CD4-positive, alpha-beta T cell (primary cell): ENCODE measurements at regions not wholly inside any gene's neighbourhood (a gene's known extent, or its start where the extent isn't known, plus 50 kb on each side); places are given as distances from the start of the nearest gene placed in this dataset.

Source experiments
- ATAC-seq: fragments of 200-7000 bp; cut with Tn5 transposase; one replicate; pipeline ENCODE4 v1.10.0; 2022; ENCODE audit warnings: mild to moderate bottlenecking; ENCODE audit not compliant: poor library complexity
- CTCF ChIA-PET: fragments of 350-600 bp; sonication (Branson Sonifier 250); formaldehyde crosslinking; loops from one replicate; lab custom pipeline; 2021; ENCODE audit warnings: antibody characterized with exemption, inconsistent platforms; lab: Charles Lee
- POLR2A ChIA-PET: fragments of 350-600 bp; sonication (Branson Sonifier 250); formaldehyde crosslinking; loops from one replicate; lab custom pipeline; 2021; ENCODE audit warnings: antibody characterized with exemption, inconsistent platforms; lab: Charles Lee
- DNase-seq, 14 experiments: peaks; one replicate each; pipeline ENCODE4 v3.0.0-alpha.2; 2013 to 2020; ENCODE audit warnings: mixed read lengths in 2 of 14
- H3K27ac ChIP-seq, 2 donors: one replicate each; pipeline versions ENCODE4 v1.5.1 to v1.7.0; 2013; ENCODE audit warnings: low read length in 2 of 2, low read depth in 1 of 2, mild to moderate bottlenecking in 1 of 2
- H3K27me3 ChIP-seq, 2 experiments: 1 replicate in 1 of 2; 2 replicates in 1 of 2; pipeline versions ENCODE4 v1.6.1 to v1.7.0; 2013; ENCODE audit warnings: low read length in 2 of 2, control low read depth in 1 of 2, mild to moderate bottlenecking in 1 of 2, moderate library complexity in 1 of 2; ENCODE audit not compliant: insufficient read depth in 2 of 2, control insufficient read depth in 1 of 2
- H3K36me3 ChIP-seq: one replicate; pipeline ENCODE4 v1.6.1; 2013; ENCODE audit warnings: low read length, control low read depth; ENCODE audit not compliant: insufficient read depth
- H3K4me1 ChIP-seq: one replicate; pipeline ENCODE4 v1.6.1; 2013; ENCODE audit warnings: low read length, control low read depth; ENCODE audit not compliant: insufficient read depth
- H3K4me3 ChIP-seq: one replicate; pipeline ENCODE4 v1.5.1; 2013; ENCODE audit warnings: mild to moderate bottlenecking, low read length, moderate library complexity
- H3K9me3 ChIP-seq, 2 experiments: 1 replicate in 1 of 2; 2 replicates in 1 of 2; pipeline versions ENCODE4 v1.6.1 to v1.7.0; 2013; ENCODE audit warnings: low read length in 2 of 2, mild to moderate bottlenecking in 2 of 2, control low read depth in 1 of 2, moderate library complexity in 1 of 2; ENCODE audit not compliant: control insufficient read depth in 1 of 2, insufficient read depth in 1 of 2
- H3K27ac Mint-ChIP-seq: one replicate; pipeline ENCODE4 v1.8.0; 2020; ENCODE audit warnings: mixed read lengths
- H3K27me3 Mint-ChIP-seq: one replicate; pipeline ENCODE4 v1.8.0; 2021; ENCODE audit warnings: mixed read lengths
- H3K36me3 Mint-ChIP-seq: one replicate; pipeline ENCODE4 v1.8.0; 2021; ENCODE audit warnings: low read depth, mixed read lengths
- H3K4me1 Mint-ChIP-seq: one replicate; pipeline ENCODE4 v1.8.0; 2021; ENCODE audit warnings: low read depth, mixed read lengths
- H3K4me3 Mint-ChIP-seq: one replicate; pipeline ENCODE4 v1.8.0; 2020; ENCODE audit warnings: mild to moderate bottlenecking, mixed read lengths
- H3K9me3 Mint-ChIP-seq: one replicate; pipeline ENCODE4 v1.8.0; 2020; ENCODE audit warnings: mixed read lengths
- intact Hi-C, 2 experiments: fragments of 100-400 bp; cut with DNase I in 1 of 2; cut with micrococcal nuclease in 1 of 2; formaldehyde crosslinking; loops; one replicate each; pipeline versions ENCODE4 v1.15.1 to v1.9.0; 2023 to 2025; cut with DNase I, micrococcal nuclease
- TF ChIP-seq, protein P1 (sequence below): fragments of 200-600 bp; IDR thresholded peaks from one replicate; pipeline ENCODE4 v1.8.0; 2022; ENCODE audit warnings: antibody characterized with exemption, mild to moderate bottlenecking

DNA sequence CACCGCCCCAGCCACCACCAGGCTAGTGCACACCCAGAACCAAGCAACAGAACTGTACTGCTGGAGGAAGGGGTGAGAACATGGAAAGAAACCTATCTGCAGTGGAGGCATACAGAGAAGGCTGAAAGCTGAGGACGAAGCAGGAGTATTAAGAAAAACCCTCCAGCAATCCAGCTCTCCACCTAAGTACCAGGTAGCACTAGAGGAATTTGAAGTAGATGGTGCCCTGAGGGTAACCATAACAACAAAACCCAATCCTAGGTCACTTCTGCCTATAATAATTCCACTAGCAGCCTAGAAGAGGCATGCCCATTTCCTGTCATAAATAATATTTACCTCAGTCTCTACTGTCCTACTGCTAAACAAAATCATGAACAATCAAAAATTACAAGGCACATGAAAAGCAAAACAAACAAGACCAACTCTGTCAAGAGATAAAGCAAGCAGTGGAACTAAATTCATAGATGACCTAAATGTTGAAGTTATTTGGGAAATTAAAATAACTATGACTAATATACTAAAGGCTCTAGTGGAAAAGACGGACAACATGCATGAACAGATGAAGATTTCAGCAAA lies 51.1 kb downstream of the HYCC1 start:
- DNase-seq (no peak), ATAC-seq (no peak)
- Mint-ChIP-seq H3K36me3 (peaks cover 23% of the 10 kb centered on the region), H3K27me3 (no peaks in the 10 kb centered on the region), H3K4me3 (no peak overlapping the region), H3K27ac (no peak overlapping the region), H3K9me3 (no peaks in the 10 kb centered on the region), H3K4me1 (no peaks in the 10 kb centered on the region)
- Histone ChIP-seq H3K4me3 (no peak overlapping the region), H3K36me3 (peaks cover 16% of the 10 kb centered on the region), H3K4me1 (no peaks in the 10 kb centered on the region), H3K9me3 (no peaks in the 10 kb centered on the region), H3K27ac (no peak overlapping the region), H3K27me3 (no peaks in the 10 kb centered on the region)
- CTCF ChIA-PET, result no interaction called here
- TF ChIP-seq, protein P1, sequence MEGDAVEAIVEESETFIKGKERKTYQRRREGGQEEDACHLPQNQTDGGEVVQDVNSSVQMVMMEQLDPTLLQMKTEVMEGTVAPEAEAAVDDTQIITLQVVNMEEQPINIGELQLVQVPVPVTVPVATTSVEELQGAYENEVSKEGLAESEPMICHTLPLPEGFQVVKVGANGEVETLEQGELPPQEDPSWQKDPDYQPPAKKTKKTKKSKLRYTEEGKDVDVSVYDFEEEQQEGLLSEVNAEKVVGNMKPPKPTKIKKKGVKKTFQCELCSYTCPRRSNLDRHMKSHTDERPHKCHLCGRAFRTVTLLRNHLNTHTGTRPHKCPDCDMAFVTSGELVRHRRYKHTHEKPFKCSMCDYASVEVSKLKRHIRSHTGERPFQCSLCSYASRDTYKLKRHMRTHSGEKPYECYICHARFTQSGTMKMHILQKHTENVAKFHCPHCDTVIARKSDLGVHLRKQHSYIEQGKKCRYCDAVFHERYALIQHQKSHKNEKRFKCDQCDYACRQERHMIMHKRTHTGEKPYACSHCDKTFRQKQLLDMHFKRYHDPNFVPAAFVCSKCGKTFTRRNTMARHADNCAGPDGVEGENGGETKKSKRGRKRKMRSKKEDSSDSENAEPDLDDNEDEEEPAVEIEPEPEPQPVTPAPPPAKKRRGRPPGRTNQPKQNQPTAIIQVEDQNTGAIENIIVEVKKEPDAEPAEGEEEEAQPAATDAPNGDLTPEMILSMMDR, result no peak
- intact Hi-C loops, result no loop called here
- POLR2A ChIA-PET, result no interaction called here

DNA sequence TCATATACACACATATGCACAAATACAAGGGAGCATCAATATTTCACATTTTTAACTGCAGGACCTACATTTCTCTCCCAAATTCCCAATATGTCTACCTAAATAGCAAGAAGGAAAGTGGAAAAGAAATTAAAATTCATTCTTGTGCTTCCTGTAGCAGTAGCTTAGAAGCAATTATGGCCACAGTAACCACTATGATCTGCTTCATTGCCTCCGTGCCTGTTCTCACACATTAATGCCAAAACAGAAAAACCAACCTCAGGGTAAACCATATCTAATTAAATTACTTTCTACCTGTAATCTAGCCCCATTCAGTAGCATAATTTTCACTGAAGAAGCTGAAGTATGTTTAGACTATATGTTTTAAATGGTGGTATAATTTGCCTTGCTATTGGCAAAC lies 55.2 kb downstream of the HYCC1 start:
- no peaks in the 10 kb centered on the region for H3K4me1 ChIP-seq
- ATAC-seq (no peak), DNase-seq (no peak)
- Mint-ChIP-seq H3K27ac (no peak overlapping the region), H3K9me3 (no peaks in the 10 kb centered on the region), H3K4me1 (no peaks in the 10 kb centered on the region), H3K27me3 (no peaks in the 10 kb centered on the region), H3K36me3 (peaks cover 27% of the 10 kb centered on the region), H3K4me3 (no peak overlapping the region)
- ChIA-PET CTCF (no interaction called here), POLR2A (no interaction called here)
- TF ChIP-seq, protein P1, result no peak
- no peaks in the 10 kb centered on the region for H3K27me3 ChIP-seq
- H3K27ac ChIP-seq, result no peak overlapping the region
- peaks cover 20% of the 10 kb centered on the region for H3K36me3 ChIP-seq
- H3K4me3 ChIP-seq, result no peak overlapping the region
- intact Hi-C loops, result no loop called here
- H3K9me3 ChIP-seq, result no peaks in the 10 kb centered on the region

DNA sequence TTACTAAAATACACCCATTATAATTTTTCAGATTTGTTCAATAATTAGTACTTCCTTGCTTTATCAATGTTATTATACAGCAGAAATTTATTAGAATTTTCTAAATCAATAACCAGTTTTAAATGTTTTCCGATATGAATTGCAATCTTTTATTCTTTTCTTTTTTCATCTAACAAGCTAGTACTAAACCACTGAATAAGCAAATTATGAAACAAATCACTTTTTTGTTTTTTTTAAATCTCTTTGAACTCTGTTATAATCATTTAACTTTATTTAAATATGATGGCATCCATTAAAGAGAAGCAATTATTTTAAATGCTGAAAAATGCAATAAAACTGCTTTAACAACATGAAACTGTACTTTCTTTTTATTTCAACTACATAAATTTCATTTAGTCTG lies 59.7 kb downstream of the HYCC1 start:
- Mint-ChIP-seq H3K36me3 (peaks cover 20% of the 10 kb centered on the region), H3K9me3 (no peaks in the 10 kb centered on the region), H3K4me3 (no peak overlapping the region), H3K27ac (no peak overlapping the region), H3K4me1 (no peaks in the 10 kb centered on the region), H3K27me3 (no peaks in the 10 kb centered on the region)
- Histone ChIP-seq H3K27ac (no peak overlapping the region), H3K27me3 (no peaks in the 10 kb centered on the region), H3K4me3 (no peak overlapping the region), H3K9me3 (no peaks in the 10 kb centered on the region), H3K4me1 (no peaks in the 10 kb centered on the region), H3K36me3 (peaks cover 9% of the 10 kb centered on the region)
- TF ChIP-seq, protein P1, result no peak
- ATAC-seq (no peak), DNase-seq (no peak)
- intact Hi-C loops, result no loop called here
- ChIA-PET CTCF (no interaction called here), POLR2A (no interaction called here)
